ENCODE measurements at regions not wholly inside any gene's neighbourhood (a gene's known extent, or its start where the extent isn't known, plus 50 kb on each side); places are given as distances from the start of the nearest gene placed in this dataset.

DNA sequence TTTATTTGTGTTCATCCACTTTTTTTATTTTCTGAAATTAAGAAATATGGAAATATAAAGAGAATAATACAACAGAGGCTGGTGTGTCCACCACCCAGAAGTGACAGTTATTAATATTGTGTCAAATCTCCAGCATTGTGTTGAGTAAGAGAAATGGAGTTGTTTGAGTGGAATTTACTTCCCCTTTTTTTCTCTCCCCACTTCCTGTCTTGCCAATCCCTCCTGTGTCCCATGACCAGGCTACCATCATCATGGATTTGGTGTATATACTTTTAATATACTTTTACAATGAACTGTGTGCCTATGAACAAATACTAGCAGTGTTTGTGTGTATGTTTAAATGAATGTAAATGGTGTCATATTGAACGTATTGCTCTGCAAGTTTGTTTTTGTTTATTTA lies 276.9 kb upstream of the SKOR2 start:
- no peak for DNase-seq
- H3K4me3 ChIP-seq (ENCODE audit: low read depth in 1 of 3, low read length in 3 of 3): no peak overlapping the region
- H3K36me3 ChIP-seq (ENCODE audit: control insufficient read depth in 3 of 3, insufficient read depth in 2 of 3, low read depth in 1 of 3, low read length in 3 of 3): no peaks in the 10 kb centered on the region
- H3K27ac ChIP-seq (ENCODE audit: low read depth in 1 of 3, low read length in 2 of 3): no peak overlapping the region
- FAIRE-seq: no peak
- no peaks in the 10 kb centered on the region for H3K4me1 ChIP-seq (ENCODE audit: control insufficient read depth in 3 of 3, insufficient read depth in 2 of 3, low read depth in 1 of 3, low read length in 2 of 3)
- H3K27me3 ChIP-seq (ENCODE audit: control insufficient read depth in 3 of 3, insufficient read depth in 3 of 3, low read length in 3 of 3): peaks cover 0 to 21% (median 2%) of the 10 kb centered on the region in 3 donors
- WGBS, 3 donors: 74 to 85% (median 79%) methylated on average over 1 of the region's 1 CpG
- no peaks in the 10 kb centered on the region for H3K9me3 ChIP-seq (ENCODE audit: control insufficient read depth in 2 of 2, insufficient read depth in 1 of 2, low read depth in 1 of 2, low read length in 1 of 2)

DNA sequence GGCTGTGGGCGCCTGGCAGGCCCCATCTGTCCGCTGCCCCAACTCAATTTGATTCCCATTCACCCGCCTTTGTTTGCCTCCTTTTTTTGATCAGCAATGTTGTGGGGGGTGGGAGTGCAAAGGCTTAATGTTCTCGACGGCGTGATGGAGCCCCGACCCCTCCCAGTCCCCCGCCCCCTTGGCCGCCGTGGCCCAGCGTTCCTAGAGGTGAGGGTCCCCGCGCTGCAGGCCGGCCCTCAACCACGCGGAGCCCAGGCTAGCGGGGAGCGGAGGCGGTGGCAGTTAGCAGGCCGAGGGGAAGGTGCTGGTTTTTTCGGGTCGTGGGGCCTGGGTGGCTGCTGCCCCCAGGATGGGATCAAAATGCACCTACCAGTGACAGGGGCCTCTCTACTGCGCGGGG lies 274.7 kb upstream of the SKOR2 start:
- H3K4me3 ChIP-seq (ENCODE audit: low read depth in 1 of 3, low read length in 3 of 3): no peak overlapping the region
- H3K27ac ChIP-seq (ENCODE audit: low read depth in 1 of 3, low read length in 2 of 3): no peak overlapping the region
- no peak for DNase-seq
- WGBS, 3 donors: 68 to 78% (median 71%) methylated on average over 24 of the region's 24 CpGs
- no peak for FAIRE-seq
- no peaks in the 10 kb centered on the region for H3K36me3 ChIP-seq (ENCODE audit: control insufficient read depth in 3 of 3, insufficient read depth in 2 of 3, low read depth in 1 of 3, low read length in 3 of 3)
- no peaks in the 10 kb centered on the region for H3K4me1 ChIP-seq (ENCODE audit: control insufficient read depth in 3 of 3, insufficient read depth in 2 of 3, low read depth in 1 of 3, low read length in 2 of 3)
- H3K27me3 ChIP-seq (ENCODE audit: control insufficient read depth in 3 of 3, insufficient read depth in 3 of 3, low read length in 3 of 3): peaks cover 0 to 9% (median 0%) of the 10 kb centered on the region in 3 donors
- H3K9me3 ChIP-seq (ENCODE audit: control insufficient read depth in 2 of 2, insufficient read depth in 1 of 2, low read depth in 1 of 2, low read length in 1 of 2): no peaks in the 10 kb centered on the region

DNA sequence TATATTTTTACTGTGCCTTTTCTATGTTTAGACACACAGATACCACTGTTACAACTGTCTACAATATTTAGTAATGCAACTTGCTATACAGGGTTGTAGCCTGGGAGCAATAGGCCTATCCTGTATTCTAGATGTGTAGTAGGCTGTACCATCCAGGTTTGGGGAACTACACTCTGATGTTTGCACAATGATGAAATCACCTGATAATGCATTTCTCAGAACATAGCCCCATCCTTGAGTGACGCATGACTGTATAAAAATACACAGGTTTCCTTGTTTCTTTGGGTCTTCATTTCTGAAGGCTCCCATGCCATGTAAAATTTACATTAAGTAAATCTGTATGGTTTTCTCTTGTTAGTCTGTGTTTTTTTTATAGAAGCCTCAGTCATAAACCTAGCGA lies 270.9 kb upstream of the SKOR2 start:
- Histone ChIP-seq H3K4me1 (ENCODE audit: control insufficient read depth in 3 of 3, insufficient read depth in 2 of 3, low read depth in 1 of 3, low read length in 2 of 3) (no peaks in the 10 kb centered on the region), H3K27ac (ENCODE audit: low read depth in 1 of 3, low read length in 2 of 3) (no peak overlapping the region), H3K4me3 (ENCODE audit: low read depth in 1 of 3, low read length in 3 of 3) (no peak overlapping the region), H3K27me3 (ENCODE audit: control insufficient read depth in 3 of 3, insufficient read depth in 3 of 3, low read length in 3 of 3) (peaks cover 0 to 2% (median 0%) of the 10 kb centered on the region in 3 donors), H3K9me3 (ENCODE audit: control insufficient read depth in 2 of 2, insufficient read depth in 1 of 2, low read depth in 1 of 2, low read length in 1 of 2) (no peaks in the 10 kb centered on the region), H3K36me3 (ENCODE audit: control insufficient read depth in 3 of 3, insufficient read depth in 2 of 3, low read depth in 1 of 3, low read length in 3 of 3) (no peaks in the 10 kb centered on the region)
- WGBS, 3 donors: 74 to 87% (median 82%) methylated on average over 2 of the region's 2 CpGs
- FAIRE-seq: no peak
- no peak for DNase-seq

DNA sequence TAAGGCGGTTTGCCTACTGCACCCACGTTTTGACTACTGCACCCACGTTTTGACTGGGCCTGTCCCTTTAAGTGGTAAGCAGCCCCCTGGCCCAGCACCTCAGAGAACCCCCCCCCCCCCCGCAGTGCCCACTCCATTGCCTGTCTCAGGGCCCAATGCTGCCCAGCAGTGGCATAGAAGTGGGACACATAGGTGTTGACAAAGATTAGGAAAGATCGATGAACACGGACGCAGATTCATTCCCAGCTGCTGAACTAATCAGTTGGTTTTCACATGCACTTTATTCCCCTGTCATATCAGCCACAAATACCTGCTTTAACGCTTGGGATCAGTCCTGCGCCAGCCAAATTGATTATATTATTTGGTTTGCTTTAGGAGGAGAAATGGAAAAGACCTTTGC lies 268.8 kb upstream of the SKOR2 start:
- Histone ChIP-seq H3K27ac (ENCODE audit: low read depth in 1 of 3, low read length in 2 of 3) (no peak overlapping the region), H3K9me3 (ENCODE audit: control insufficient read depth in 2 of 2, insufficient read depth in 1 of 2, low read depth in 1 of 2, low read length in 1 of 2) (no peaks in the 10 kb centered on the region), H3K27me3 (ENCODE audit: control insufficient read depth in 3 of 3, insufficient read depth in 3 of 3, low read length in 3 of 3) (no peaks in the 10 kb centered on the region), H3K4me1 (ENCODE audit: control insufficient read depth in 3 of 3, insufficient read depth in 2 of 3, low read depth in 1 of 3, low read length in 2 of 3) (no peaks in the 10 kb centered on the region), H3K36me3 (ENCODE audit: control insufficient read depth in 3 of 3, insufficient read depth in 2 of 3, low read depth in 1 of 3, low read length in 3 of 3) (no peaks in the 10 kb centered on the region), H3K4me3 (ENCODE audit: low read depth in 1 of 3, low read length in 3 of 3) (no peak overlapping the region)
- DNase-seq (no peak), FAIRE-seq (no peak)
- 36 to 64% (median 50%) methylated on average over 9 of the region's 9 CpGs for WGBS, 3 donors

DNA sequence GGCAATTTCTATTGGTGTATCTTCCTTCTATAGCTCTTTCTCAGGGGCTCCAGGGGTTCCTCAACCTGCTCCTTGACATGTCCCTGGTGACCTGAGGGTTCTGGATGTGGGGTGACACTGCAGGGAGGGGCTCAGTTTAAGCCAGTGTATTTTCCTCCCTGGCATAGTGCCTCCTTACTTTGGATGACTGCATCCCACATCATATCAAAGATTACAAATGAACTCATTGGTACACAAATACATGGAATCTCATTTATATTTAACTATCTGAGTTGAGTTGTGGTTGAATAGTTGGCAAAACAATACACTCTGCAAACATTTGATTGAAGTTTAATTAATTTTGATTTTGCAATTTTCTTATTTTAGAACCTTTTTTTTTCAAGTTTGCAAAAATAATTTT lies 268.2 kb upstream of the SKOR2 start:
- Histone ChIP-seq H3K27ac (ENCODE audit: low read depth in 1 of 3, low read length in 2 of 3) (no peak overlapping the region), H3K27me3 (ENCODE audit: control insufficient read depth in 3 of 3, insufficient read depth in 3 of 3, low read length in 3 of 3) (no peaks in the 10 kb centered on the region), H3K9me3 (ENCODE audit: control insufficient read depth in 2 of 2, insufficient read depth in 1 of 2, low read depth in 1 of 2, low read length in 1 of 2) (no peaks in the 10 kb centered on the region), H3K4me3 (ENCODE audit: low read depth in 1 of 3, low read length in 3 of 3) (no peak overlapping the region), H3K36me3 (ENCODE audit: control insufficient read depth in 3 of 3, insufficient read depth in 2 of 3, low read depth in 1 of 3, low read length in 3 of 3) (no peaks in the 10 kb centered on the region), H3K4me1 (ENCODE audit: control insufficient read depth in 3 of 3, insufficient read depth in 2 of 3, low read depth in 1 of 3, low read length in 2 of 3) (no peaks in the 10 kb centered on the region)
- no peak for DNase-seq
- FAIRE-seq: no peak

DNA sequence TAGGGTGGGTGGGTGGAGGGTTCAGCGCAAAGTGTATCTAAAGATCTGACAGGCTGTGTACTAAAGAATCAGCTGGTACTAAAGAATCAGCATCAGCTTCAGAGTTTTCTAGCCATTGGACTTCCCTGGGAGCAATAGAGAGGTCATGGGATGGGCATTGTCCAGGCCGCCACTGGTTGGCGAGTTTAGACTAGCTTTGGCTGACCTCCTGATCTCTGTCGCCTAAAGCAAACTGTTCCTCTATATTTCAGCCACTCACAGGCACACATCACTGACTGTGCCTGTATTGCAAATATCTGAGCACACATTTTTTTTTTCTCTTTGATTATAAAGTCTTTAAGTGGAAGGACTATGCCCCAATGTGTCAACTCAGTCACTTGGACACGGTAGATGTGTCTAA lies 267.8 kb upstream of the SKOR2 start:
- no peak for FAIRE-seq
- 54 to 69% (median 56%) methylated on average over 5 of the region's 5 CpGs for WGBS, 3 donors
- Histone ChIP-seq H3K36me3 (ENCODE audit: control insufficient read depth in 3 of 3, insufficient read depth in 2 of 3, low read depth in 1 of 3, low read length in 3 of 3) (no peaks in the 10 kb centered on the region), H3K4me1 (ENCODE audit: control insufficient read depth in 3 of 3, insufficient read depth in 2 of 3, low read depth in 1 of 3, low read length in 2 of 3) (no peaks in the 10 kb centered on the region), H3K9me3 (ENCODE audit: control insufficient read depth in 2 of 2, insufficient read depth in 1 of 2, low read depth in 1 of 2, low read length in 1 of 2) (no peaks in the 10 kb centered on the region), H3K27me3 (ENCODE audit: control insufficient read depth in 3 of 3, insufficient read depth in 3 of 3, low read length in 3 of 3) (no peaks in the 10 kb centered on the region), H3K27ac (ENCODE audit: low read depth in 1 of 3, low read length in 2 of 3) (no peak overlapping the region), H3K4me3 (ENCODE audit: low read depth in 1 of 3, low read length in 3 of 3) (no peak overlapping the region)
- no peak for DNase-seq

DNA sequence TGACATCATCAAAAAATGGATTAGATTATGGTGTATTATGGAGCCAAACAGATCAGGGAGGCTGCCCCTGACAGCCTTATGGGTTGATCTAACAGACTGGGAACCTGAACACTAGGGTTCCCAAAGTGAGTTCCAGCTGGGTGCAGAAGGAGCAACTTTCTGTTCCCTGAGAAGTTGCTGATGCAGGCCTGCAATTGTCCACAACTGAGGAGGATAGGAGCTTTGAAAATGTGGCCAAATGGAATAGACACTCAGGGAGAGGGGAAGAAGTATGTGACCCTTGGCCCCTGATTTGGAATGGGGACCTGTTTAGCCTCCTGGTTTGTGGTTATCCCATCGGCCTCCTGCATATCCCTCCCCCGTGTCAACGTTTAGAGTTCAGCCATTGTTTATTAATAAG lies 262.2 kb upstream of the SKOR2 start:
- no peak for FAIRE-seq
- Histone ChIP-seq H3K9me3 (ENCODE audit: control insufficient read depth in 2 of 2, insufficient read depth in 1 of 2, low read depth in 1 of 2, low read length in 1 of 2) (no peaks in the 10 kb centered on the region), H3K4me3 (ENCODE audit: low read depth in 1 of 3, low read length in 3 of 3) (no peak overlapping the region), H3K36me3 (ENCODE audit: control insufficient read depth in 3 of 3, insufficient read depth in 2 of 3, low read depth in 1 of 3, low read length in 3 of 3) (no peaks in the 10 kb centered on the region), H3K4me1 (ENCODE audit: control insufficient read depth in 3 of 3, insufficient read depth in 2 of 3, low read depth in 1 of 3, low read length in 2 of 3) (no peaks in the 10 kb centered on the region), H3K27me3 (ENCODE audit: control insufficient read depth in 3 of 3, insufficient read depth in 3 of 3, low read length in 3 of 3) (no peaks in the 10 kb centered on the region), H3K27ac (ENCODE audit: low read depth in 1 of 3, low read length in 2 of 3) (no peak overlapping the region)
- DNase-seq: no peak
- 69 to 88% (median 84%) methylated on average over 3 of the region's 3 CpGs for WGBS, 3 donors

DNA sequence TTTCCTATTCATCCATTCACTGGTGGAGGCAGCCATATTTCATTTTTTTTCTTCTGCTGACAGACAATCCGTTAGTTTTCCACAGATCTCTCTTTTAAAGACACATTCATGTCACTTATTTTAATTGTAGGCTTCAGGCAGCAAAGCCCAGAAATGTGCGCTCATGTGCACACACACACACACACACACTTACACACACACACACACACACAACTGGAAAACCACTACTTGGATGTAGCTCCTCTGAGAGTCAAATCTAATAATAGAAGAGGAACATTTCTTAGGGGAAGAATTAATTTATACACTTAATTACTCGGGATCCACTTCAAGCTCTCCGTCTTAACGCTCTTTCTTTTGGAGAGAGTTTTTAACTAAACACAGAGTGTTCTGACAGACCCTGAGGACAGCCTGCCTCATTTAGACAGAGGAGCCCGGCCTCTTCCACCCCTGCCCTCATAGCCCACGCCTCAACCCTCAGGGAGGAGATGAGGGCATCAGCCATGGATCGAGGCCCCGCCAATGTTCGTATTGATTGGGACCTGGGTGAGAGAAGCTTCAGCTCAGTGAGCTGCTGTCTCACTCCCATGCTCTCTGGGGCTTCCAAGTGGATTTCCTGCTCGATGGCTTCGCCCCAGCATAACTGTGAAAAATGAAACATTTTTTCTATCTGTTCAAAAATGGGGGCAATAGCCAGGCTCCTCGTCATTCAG lies 261.4 kb upstream of the SKOR2 start:
- Histone ChIP-seq H3K9me3 (ENCODE audit: control insufficient read depth in 2 of 2, insufficient read depth in 1 of 2, low read depth in 1 of 2, low read length in 1 of 2) (no peaks in the 10 kb centered on the region), H3K36me3 (ENCODE audit: control insufficient read depth in 3 of 3, insufficient read depth in 2 of 3, low read depth in 1 of 3, low read length in 3 of 3) (no peaks in the 10 kb centered on the region), H3K27ac (ENCODE audit: low read depth in 1 of 3, low read length in 2 of 3) (no peak overlapping the region), H3K27me3 (ENCODE audit: control insufficient read depth in 3 of 3, insufficient read depth in 3 of 3, low read length in 3 of 3) (no peaks in the 10 kb centered on the region), H3K4me3 (ENCODE audit: low read depth in 1 of 3, low read length in 3 of 3) (no peak overlapping the region), H3K4me1 (ENCODE audit: control insufficient read depth in 3 of 3, insufficient read depth in 2 of 3, low read depth in 1 of 3, low read length in 2 of 3) (no peaks in the 10 kb centered on the region)
- no peak for DNase-seq
- FAIRE-seq: no peak
- 79 to 83% (median 82%) methylated on average over 13 of the region's 13 CpGs for WGBS, 3 donors

DNA sequence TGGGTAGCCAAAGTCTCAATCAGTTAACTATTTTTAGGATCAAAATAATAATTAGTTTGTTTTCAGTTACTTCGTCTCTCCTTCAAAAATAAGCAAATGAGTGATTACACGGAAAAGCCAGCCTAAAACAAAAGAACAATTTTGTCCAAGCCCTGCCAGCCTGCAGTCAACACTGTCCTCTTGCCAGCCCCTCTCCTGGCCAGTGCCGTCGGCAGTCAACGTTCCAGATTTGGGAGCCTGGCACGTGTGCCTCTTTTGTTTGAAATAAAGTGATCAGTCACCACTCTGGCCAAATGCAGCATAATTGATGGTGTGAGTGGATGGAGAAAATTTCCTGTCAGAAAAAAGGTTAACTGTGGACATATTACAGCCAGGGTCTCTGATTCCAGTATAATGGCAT lies 260.6 kb upstream of the SKOR2 start:
- Histone ChIP-seq H3K27me3 (ENCODE audit: control insufficient read depth in 3 of 3, insufficient read depth in 3 of 3, low read length in 3 of 3) (no peaks in the 10 kb centered on the region), H3K4me1 (ENCODE audit: control insufficient read depth in 3 of 3, insufficient read depth in 2 of 3, low read depth in 1 of 3, low read length in 2 of 3) (no peaks in the 10 kb centered on the region), H3K27ac (ENCODE audit: low read depth in 1 of 3, low read length in 2 of 3) (no peak overlapping the region), H3K4me3 (ENCODE audit: low read depth in 1 of 3, low read length in 3 of 3) (no peak overlapping the region), H3K9me3 (ENCODE audit: control insufficient read depth in 2 of 2, insufficient read depth in 1 of 2, low read depth in 1 of 2, low read length in 1 of 2) (no peaks in the 10 kb centered on the region), H3K36me3 (ENCODE audit: control insufficient read depth in 3 of 3, insufficient read depth in 2 of 3, low read depth in 1 of 3, low read length in 3 of 3) (no peaks in the 10 kb centered on the region)
- FAIRE-seq (no peak), DNase-seq (no peak)
- WGBS, 3 donors: 81 to 86% (median 86%) methylated on average over 6 of the region's 6 CpGs
